ENCODE measurements at regions not wholly inside any gene's neighbourhood (a gene's known extent, or its start where the extent isn't known, plus 50 kb on each side); places are given as distances from the start of the nearest gene placed in this dataset.

DNA sequence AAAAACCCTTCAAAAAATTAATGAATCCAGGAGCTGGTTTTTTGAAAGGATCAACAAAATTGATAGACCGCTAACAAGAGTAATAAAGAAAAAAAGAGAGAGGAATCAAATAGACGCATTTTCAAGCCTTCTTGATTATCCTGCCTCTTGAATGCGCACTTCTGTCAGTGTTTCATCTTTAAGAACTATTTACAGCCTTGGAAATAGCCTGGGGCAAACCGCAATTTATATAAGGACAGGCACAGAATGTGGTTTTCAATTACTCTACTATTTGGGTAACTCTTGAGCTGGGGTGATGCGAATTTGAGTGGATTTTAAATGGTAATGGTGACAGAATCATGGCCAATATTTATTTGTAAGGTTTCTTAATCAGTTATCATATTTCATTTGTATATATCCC is 179.1 kb upstream of the OTX2 start:
- Histone ChIP-seq H2AFZ (ENCODE audit: low read depth, low read length) (no peak overlapping the region), H3K9ac (ENCODE audit: low read length) (no peak overlapping the region), H3K4me3 (ENCODE audit: low read length) (no peak overlapping the region), H3K27me3 (ENCODE audit: insufficient read depth, low read depth, low read length) (no peaks in the 10 kb centered on the region), H3K4me2 (ENCODE audit: low read length) (no peak overlapping the region), H3K27ac (ENCODE audit: low read length) (no peak overlapping the region), H3K79me2 (replicated peaks; ENCODE audit: insufficient read depth, low read length) (no peaks in the 10 kb centered on the region), H3K9me3 (ENCODE audit: low read length) (no peaks in the 10 kb centered on the region), H4K20me1 (ENCODE audit: insufficient read depth) (no peaks in the 10 kb centered on the region), H3K9me2 (ENCODE audit: insufficient read depth, low read length) (no peaks in the 10 kb centered on the region), H3K36me3 (ENCODE audit: insufficient read depth, low read length) (no peaks in the 10 kb centered on the region), H3F3A (ENCODE audit: insufficient read depth, low read length, poor library complexity, severe bottlenecking) (no peaks in the 10 kb centered on the region)
- no peak for TF ChIP-seq RAD21 (conservative IDR thresholded peaks at IDR 0.05)
- TF ChIP-seq REST (IDR thresholded peaks at IDR 0.05; ENCODE audit: borderline replicate concordance) = no peak
- TF ChIP-seq MXI1 (conservative IDR thresholded peaks at IDR 0.05; ENCODE audit: poor library complexity, severe bottlenecking) = no peak
- TF ChIP-seq, protein P1, sequence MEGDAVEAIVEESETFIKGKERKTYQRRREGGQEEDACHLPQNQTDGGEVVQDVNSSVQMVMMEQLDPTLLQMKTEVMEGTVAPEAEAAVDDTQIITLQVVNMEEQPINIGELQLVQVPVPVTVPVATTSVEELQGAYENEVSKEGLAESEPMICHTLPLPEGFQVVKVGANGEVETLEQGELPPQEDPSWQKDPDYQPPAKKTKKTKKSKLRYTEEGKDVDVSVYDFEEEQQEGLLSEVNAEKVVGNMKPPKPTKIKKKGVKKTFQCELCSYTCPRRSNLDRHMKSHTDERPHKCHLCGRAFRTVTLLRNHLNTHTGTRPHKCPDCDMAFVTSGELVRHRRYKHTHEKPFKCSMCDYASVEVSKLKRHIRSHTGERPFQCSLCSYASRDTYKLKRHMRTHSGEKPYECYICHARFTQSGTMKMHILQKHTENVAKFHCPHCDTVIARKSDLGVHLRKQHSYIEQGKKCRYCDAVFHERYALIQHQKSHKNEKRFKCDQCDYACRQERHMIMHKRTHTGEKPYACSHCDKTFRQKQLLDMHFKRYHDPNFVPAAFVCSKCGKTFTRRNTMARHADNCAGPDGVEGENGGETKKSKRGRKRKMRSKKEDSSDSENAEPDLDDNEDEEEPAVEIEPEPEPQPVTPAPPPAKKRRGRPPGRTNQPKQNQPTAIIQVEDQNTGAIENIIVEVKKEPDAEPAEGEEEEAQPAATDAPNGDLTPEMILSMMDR (IDR thresholded peaks at IDR 0.05; ENCODE audit: poor library complexity, severe bottlenecking) = no peak
- no peak for TF ChIP-seq POLR2AphosphoS5 (IDR thresholded peaks at IDR 0.05)

DNA sequence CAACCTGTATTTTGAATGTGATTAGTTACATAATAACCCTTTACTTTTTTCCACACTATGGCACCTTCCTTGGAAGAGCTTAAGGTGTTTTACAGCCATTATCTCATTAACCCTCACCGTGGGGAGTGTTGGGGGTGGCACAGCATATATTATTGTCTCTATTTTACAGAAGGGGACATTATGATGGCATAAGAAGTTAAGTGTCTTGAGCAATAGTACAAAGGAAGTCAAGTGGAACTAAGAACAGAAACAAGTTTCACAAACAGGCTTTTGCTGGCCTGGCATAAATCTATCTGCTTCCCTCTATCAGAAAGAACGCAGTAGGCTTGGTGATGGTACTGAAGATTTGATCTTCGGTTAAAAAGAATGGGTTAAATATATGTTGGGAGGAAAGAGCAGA is 169.7 kb upstream of the OTX2 start:
- Histone ChIP-seq H2AFZ (ENCODE audit: low read depth, low read length) (no peak overlapping the region), H3K36me3 (ENCODE audit: insufficient read depth, low read length) (no peaks in the 10 kb centered on the region), H3K9me3 (ENCODE audit: low read length) (no peaks in the 10 kb centered on the region), H3K4me2 (ENCODE audit: low read length) (no peak overlapping the region), H3F3A (ENCODE audit: insufficient read depth, low read length, poor library complexity, severe bottlenecking) (no peaks in the 10 kb centered on the region), H3K79me2 (replicated peaks; ENCODE audit: insufficient read depth, low read length) (no peaks in the 10 kb centered on the region), H3K27ac (ENCODE audit: low read length) (no peak overlapping the region), H3K4me3 (ENCODE audit: low read length) (no peak overlapping the region), H3K9ac (ENCODE audit: low read length) (no peak overlapping the region), H4K20me1 (ENCODE audit: insufficient read depth) (no peaks in the 10 kb centered on the region), H3K27me3 (ENCODE audit: insufficient read depth, low read depth, low read length) (no peaks in the 10 kb centered on the region), H3K9me2 (ENCODE audit: insufficient read depth, low read length) (no peaks in the 10 kb centered on the region)
- TF ChIP-seq REST (IDR thresholded peaks at IDR 0.05; ENCODE audit: borderline replicate concordance) (no peak), POLR2AphosphoS5 (IDR thresholded peaks at IDR 0.05) (no peak), MXI1 (conservative IDR thresholded peaks at IDR 0.05; ENCODE audit: poor library complexity, severe bottlenecking) (no peak), EP300 (conservative IDR thresholded peaks at IDR 0.05; ENCODE audit: poor library complexity, severe bottlenecking) (no peak), EZH2 (IDR thresholded peaks at IDR 0.05; ENCODE audit: borderline replicate concordance, insufficient read depth, low read length, poor library complexity, severe bottlenecking) (no peak), RAD21 (conservative IDR thresholded peaks at IDR 0.05) (no peak), SMC3 (conservative IDR thresholded peaks at IDR 0.05; ENCODE audit: poor library complexity) (no peak), TAF1 (IDR thresholded peaks at IDR 0.05; ENCODE audit: low read depth) (no peak)
- TF ChIP-seq, protein P1 (IDR thresholded peaks at IDR 0.05; ENCODE audit: poor library complexity, severe bottlenecking) = no peak

Data from neural cell (in vitro differentiated cells).